GM18499 (cell line): ENCODE measurements at regions not wholly inside any gene's neighbourhood (a gene's known extent, or its start where the extent isn't known, plus 50 kb on each side); places are given as distances from the start of the nearest gene placed in this dataset.
"Not testable (repeated sequence)": the region's sequence is repeated elsewhere in the genome, so short reads cannot be mapped to it uniquely, and the experiment has no call there.

Source experiments
- ATAC-seq: cut with Tn5 transposase; IDR thresholded peaks from one replicate; pipeline ENCODE4 v1.9.1; 2021; ENCODE audit warnings: moderate number of reproducible peaks; ENCODE audit not compliant: insufficient read depth, unreplicated experiment

DNA sequence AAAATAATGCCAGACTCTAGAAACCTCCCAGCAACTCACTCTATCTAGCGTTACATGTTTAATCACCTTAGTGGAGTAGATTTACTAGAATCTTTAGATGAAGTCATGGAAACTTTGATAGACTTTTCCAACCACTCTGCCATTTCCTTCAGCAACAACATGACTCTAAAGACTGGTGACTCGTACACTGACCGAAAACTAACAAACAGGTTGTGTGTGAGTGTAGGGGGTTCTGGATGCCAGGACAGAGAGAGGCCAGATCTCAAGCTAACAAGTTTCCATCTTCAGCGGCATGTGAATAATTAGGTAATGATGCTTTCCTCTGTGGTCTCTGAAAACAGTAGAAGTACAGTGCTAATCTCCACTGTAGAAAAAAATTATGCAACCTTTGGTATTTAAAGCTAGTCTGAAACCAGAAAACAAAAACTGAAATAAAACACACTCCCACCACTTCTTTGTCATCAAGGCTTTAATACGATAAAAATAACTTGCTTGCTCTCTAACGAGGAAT lies 286.4 kb downstream of the PRDM5 start:
- no peak for ATAC-seq

GRCh38 chr4:120633810-120634209 lies 288.7 kb downstream of the PRDM5 start:
- ATAC-seq, result no peak

DNA sequence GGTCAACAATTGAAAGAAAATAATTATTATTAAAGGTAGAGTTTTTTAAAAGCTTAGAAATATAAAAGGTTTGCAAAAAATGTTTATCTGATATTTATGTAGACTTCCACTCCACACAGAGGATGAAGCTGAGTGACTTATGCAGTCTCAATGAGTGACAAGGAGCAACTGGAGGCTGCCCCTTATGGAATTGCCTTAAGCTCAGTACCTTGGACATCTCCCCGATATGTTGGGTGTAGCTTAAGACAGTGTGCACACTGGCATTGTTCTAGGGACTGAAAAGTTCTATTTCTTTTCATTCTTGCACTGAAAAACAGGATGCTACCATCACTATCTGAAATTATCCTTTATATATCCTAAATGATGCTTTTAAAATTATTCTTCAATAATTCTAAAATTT lies 292.1 kb downstream of the PRDM5 start:
- ATAC-seq, result no peak

GRCh38 chr4:120629546-120630108 lies 292.9 kb downstream of the PRDM5 start:
- no peak for ATAC-seq

GRCh38 chr4:120622601-120623000 lies 299.9 kb downstream of the PRDM5 start:
- ATAC-seq, result no peak

- no peak for ATAC-seq
Measured at GRCh38 chr4:120617171-120617570, 305.4 kb downstream of the PRDM5 start.

- ATAC-seq, result no peak
Measured at GRCh38 chr4:120616041-120616440, 306.5 kb downstream of the PRDM5 start.

DNA sequence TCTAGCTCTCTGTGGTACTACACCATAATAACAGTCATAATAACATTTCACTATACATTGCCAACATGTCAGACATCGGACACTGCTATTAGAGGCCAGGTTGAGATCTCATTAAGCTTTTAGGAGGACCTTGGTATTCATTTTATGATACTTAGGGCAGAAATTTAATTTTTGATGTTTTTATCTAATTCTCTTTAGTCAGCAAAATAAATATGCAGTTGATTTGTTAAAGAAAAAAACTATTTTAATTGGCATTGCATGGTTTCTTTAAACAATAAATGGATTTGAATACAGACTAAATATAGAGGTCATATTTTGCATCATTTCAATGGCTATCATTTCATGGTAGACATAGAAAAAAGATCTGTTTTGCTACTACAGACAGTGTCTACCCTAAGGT lies 308.7 kb downstream of the PRDM5 start:
- no peak for ATAC-seq

DNA sequence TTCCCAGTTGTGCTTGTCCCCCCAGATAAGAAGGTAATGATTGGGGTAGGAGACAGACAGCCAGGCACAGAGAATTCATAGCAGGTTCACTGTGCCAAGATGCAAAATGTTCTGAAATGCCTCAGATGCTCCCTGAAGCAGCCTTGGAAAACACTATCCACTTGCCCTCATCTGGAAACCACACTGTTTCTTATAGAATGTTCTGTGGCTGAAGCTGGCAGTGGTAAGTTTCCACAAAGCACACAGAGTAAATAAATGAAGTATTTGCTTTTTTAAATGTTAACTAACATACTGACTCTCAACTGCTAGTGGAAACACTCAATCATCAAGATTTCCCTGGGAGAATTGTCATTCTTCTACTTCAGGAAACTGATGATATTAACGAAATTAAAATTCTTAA lies 311.4 kb downstream of the PRDM5 start:
- no peak for ATAC-seq

DNA sequence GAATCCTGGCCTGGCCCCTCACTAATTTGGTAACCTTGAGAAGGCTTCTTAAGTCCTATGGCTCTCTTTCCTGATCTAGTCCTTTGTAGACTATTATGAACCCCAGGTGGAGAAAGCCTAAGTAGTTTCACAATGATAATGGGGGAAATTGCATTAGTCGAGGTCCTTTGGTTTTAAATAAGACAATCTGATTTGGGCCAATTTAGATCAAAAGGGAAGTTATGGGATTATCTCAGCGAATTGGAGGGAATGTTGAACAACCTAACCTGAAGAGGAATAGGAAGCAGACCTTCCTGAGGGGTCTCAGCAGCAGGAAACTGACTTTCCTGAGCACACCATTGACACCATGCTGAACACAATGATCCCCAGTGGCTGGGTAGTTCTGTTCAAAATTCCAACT lies 331.5 kb downstream of the PRDM5 start:
- ATAC-seq, result no peak

- no peak for ATAC-seq
Measured at GRCh38 chr4:120589787-120590186, 332.7 kb downstream of the PRDM5 start.

GRCh38 chr4:120568731-120569130 lies 353.8 kb downstream of the PRDM5 start:
- ATAC-seq, result no peak

- no peak for ATAC-seq
Measured at GRCh38 chr4:120561648-120562047, 360.9 kb downstream of the PRDM5 start.

- no peak for ATAC-seq
Measured at GRCh38 chr4:120557372-120557771, 365.2 kb downstream of the PRDM5 start.

DNA sequence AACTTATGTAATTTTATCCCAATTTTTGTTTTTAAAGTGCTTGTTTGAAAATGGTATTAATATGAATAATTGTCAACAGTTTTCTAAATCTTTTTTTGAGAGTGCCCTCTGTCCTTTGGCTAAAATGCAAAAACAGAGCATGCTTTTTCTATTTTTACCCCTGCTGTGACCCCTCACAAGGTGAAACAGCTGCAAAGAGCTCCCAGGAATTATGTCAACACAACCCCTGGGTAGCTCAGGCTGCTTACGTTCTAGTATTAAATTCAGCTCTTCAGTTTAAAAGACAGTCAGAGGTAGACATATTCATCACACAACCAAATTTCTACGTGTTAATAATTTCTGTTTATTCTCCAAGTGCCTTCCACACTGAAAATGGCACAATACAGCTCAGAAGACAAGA lies 367.5 kb downstream of the PRDM5 start:
- ATAC-seq, result no peak

DNA sequence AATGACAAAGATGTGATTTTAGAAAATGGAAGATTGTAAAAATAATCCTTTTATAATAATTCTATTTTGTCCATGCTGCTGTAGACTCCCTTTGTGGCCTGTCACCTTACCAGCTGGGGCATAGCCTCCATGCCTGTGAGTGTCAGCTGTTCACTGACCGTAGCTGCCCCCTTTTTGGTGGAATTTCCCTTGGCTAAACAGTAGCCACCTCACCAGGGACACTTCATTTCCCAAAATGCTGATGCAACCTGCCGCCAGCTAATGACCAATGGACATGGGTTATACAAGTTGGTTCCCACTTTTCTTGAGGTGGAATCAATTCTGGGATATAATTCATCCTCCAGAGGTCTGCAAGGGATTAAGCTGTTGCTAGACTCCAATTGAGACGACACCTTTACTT lies 368.4 kb downstream of the PRDM5 start:
- no peak for ATAC-seq

DNA sequence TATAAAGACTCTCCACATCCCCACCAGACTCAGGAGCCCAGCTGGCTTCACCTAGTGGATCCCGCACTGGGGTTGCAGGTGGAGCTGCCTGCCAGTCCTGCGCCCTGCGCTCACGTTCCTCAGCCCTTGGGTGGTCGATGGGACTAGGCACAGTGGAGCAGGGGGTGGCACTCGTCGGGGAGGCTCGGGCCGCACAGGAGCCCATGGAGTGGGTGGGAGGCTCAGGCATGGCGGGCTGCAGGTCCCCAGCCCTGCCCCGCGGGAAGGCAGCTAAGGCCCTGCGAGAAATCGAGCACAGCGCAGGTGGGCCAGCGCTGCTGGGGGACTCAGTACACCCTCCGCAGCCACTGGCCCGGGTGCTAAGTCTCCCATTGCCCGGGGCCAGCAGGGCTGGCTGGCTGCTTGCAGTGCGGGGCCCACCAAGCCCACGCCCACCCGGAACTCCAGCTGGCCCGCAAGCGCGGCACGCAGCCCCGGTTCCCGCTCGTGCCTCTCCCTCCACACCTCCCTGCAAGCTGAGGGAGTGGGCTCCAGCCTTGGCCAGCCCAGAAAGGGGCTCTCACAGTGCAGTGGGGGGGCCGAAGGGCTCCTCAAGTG lies 371.8 kb downstream of the PRDM5 start:
- ATAC-seq, result not testable (repeated sequence)

GRCh38 chr4:120549011-120549570 lies 373.4 kb downstream of the PRDM5 start:
- ATAC-seq, result no peak

- ATAC-seq, result no peak
Measured at GRCh38 chr4:120545391-120545790, 377.1 kb downstream of the PRDM5 start.

GRCh38 chr4:120544838-120545237 lies 377.7 kb downstream of the PRDM5 start:
- ATAC-seq, result no peak

DNA sequence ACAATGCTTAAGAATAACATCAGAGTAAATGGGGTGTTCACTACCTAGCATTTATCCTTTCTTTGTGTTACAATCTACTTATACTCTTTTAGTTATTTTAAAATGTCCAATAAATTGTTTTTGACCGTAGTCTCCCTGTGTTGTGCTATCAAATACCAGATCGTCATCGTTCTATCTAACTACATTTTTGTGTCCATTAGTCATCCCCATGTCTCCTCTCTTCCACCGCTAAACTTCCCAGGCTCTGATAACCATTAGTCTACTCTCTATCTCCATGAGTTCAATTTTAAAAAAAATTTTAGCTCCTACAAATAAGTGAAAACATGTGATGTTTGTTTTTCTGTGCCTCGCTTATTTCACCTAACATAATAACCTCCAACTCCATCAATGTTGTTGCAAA lies 381.9 kb downstream of the PRDM5 start:
- ATAC-seq, result no peak

- ATAC-seq, result no peak
Measured at GRCh38 chr4:120536884-120537283, 385.6 kb downstream of the PRDM5 start.
